MCF 10A (cell line): ENCODE measurements at regions not wholly inside any gene's neighbourhood (a gene's known extent, or its start where the extent isn't known, plus 50 kb on each side); places are given as distances from the start of the nearest gene placed in this dataset.

Experiments used
- BruUV-seq: library from RNA; stranded (reverse); fragments of 400-500 nt; replicated peaks from 2 replicates; lab custom pipeline; 2021; lab: Mats Ljungman, UMichigan
- CTCF ChIA-PET: fragments of 300-600 bp; sonication (Branson Sonifier 250); formaldehyde crosslinking; extraction: SDS; loops from one replicate; lab custom pipeline; 2021; ENCODE audit warnings: antibody characterized with exemption, inconsistent platforms; lab: Yijun Ruan, JAX
- POLR2A ChIA-PET: fragments of 300-600, 350-650 bp; sonication (Branson Sonifier 250); formaldehyde crosslinking; extraction: SDS; loops from one replicate; lab custom pipeline; 2020; ENCODE audit warnings: antibody characterized with exemption, inconsistent platforms; lab: Yijun Ruan, JAX
- DNase-seq: peaks from one replicate; pipeline ENCODE4 v3.0.0-alpha.2; 2018; ENCODE audit not compliant: unreplicated experiment
- H3K27ac Mint-ChIP-seq: one replicate; pipeline ENCODE4 v1.8.0; 2022; ENCODE audit warnings: mild to moderate bottlenecking, low read depth, mixed read lengths; ENCODE audit not compliant: unreplicated experiment
- H3K27me3 Mint-ChIP-seq: one replicate; pipeline ENCODE4 v1.8.0; 2022; ENCODE audit warnings: mixed read lengths; ENCODE audit not compliant: insufficient read depth, unreplicated experiment
- H3K36me3 Mint-ChIP-seq: one replicate; pipeline ENCODE4 v1.8.0; 2022; ENCODE audit warnings: mild to moderate bottlenecking, moderate library complexity, mixed read lengths; ENCODE audit not compliant: insufficient read depth, unreplicated experiment
- H3K4me1 Mint-ChIP-seq: one replicate; pipeline ENCODE4 v1.8.0; 2022; ENCODE audit warnings: mixed read lengths; ENCODE audit not compliant: insufficient read depth, unreplicated experiment
- H3K4me3 Mint-ChIP-seq: one replicate; pipeline ENCODE4 v1.8.0; 2022; ENCODE audit warnings: mild to moderate bottlenecking, moderate library complexity, mixed read lengths; ENCODE audit not compliant: unreplicated experiment
- H3K9me3 Mint-ChIP-seq: one replicate; pipeline ENCODE4 v1.8.0; 2022; ENCODE audit warnings: mixed read lengths; ENCODE audit not compliant: unreplicated experiment
- intact Hi-C: fragments of 100-400 bp; cut with micrococcal nuclease; formaldehyde crosslinking; loops from 2 replicates; pipeline ENCODE4 v1.14.1; 2022
- TF ChIP-seq, protein P1 (sequence below): fragments of 200-600 bp; IDR thresholded peaks from one replicate; pipeline ENCODE4 v1.8.0; 2022; ENCODE audit warnings: antibody characterized with exemption, mild to moderate bottlenecking; ENCODE audit not compliant: unreplicated experiment

GRCh38 chr20:50372770-50373088 is 137.5 kb upstream of the PTPN1 start:
- BruUV-seq: no TSS peak
- peak; percentile 68 for DNase-seq
- intact Hi-C loops: no loop called here
- TF ChIP-seq, protein P1, sequence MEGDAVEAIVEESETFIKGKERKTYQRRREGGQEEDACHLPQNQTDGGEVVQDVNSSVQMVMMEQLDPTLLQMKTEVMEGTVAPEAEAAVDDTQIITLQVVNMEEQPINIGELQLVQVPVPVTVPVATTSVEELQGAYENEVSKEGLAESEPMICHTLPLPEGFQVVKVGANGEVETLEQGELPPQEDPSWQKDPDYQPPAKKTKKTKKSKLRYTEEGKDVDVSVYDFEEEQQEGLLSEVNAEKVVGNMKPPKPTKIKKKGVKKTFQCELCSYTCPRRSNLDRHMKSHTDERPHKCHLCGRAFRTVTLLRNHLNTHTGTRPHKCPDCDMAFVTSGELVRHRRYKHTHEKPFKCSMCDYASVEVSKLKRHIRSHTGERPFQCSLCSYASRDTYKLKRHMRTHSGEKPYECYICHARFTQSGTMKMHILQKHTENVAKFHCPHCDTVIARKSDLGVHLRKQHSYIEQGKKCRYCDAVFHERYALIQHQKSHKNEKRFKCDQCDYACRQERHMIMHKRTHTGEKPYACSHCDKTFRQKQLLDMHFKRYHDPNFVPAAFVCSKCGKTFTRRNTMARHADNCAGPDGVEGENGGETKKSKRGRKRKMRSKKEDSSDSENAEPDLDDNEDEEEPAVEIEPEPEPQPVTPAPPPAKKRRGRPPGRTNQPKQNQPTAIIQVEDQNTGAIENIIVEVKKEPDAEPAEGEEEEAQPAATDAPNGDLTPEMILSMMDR: no peak
- Mint-ChIP-seq H3K4me1 (peaks cover 70% of the 10 kb centered on the region), H3K9me3 (no peaks in the 10 kb centered on the region), H3K27me3 (no peaks in the 10 kb centered on the region), H3K27ac (peak overlapping the region; percentile 90), H3K36me3 (no peaks in the 10 kb centered on the region), H3K4me3 (peak overlapping the region; percentile 40)
- CTCF ChIA-PET: interaction anchor here (0.7 to 0.8 kb wide), 2 partner anchors 40 to 165 kb away, joined by 3 to 4 read pairs; no protein-coding TSS in a partner anchor
- POLR2A ChIA-PET: interaction anchor here (0.6 to 5.1 kb wide), 9 partner anchors 18 to 361 kb away, joined by 3 to 32 read pairs (median 5); no protein-coding TSS in a partner anchor

DNA sequence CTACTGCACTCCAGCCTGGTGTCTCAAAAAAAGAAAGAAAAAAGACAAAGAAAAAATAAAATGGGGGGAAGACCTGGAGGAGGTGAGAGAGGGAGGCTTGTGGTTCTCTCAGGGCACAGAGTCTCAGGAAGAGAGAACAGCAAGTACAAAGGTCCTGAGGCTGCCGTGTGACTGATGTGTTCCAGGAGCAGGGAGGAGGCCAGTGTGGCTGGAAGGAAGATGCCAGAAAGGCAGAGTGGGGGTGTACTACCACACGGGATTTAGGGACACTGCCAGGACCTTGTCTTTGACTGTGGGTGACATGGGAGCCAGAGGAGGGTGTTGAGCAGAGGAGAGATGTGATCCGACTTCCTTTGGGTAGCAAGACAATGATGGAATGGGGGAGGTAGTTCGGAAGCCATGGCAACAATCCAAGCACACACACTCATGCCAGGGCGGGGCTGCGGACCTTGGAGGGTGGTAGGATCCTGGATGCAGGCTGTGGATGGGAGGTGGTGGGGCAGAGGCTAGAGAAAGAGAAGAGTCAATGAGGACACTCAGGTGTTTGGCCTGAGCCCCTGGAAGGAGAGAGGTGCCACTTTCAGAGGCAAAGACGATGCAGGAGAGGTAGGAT is 136.4 kb upstream of the PTPN1 start:
- Mint-ChIP-seq H3K9me3 (no peaks in the 10 kb centered on the region), H3K4me3 (no peak overlapping the region), H3K27ac (peak overlapping the region; percentile 90), H3K4me1 (peaks cover 60% of the 10 kb centered on the region), H3K27me3 (no peaks in the 10 kb centered on the region), H3K36me3 (no peaks in the 10 kb centered on the region)
- ChIA-PET CTCF (interaction anchor here (0.6 to 1.4 kb wide), 5 partner anchors 39 to 195 kb away, joined by 3 to 6 read pairs (median 3); no protein-coding TSS in a partner anchor), POLR2A (interaction anchor here (0.6 to 5.1 kb wide), 8 partner anchors 16 to 185 kb away, joined by 3 to 32 read pairs (median 4); no protein-coding TSS in a partner anchor)
- DNase-seq: peak; percentile 72
- no TSS peak for BruUV-seq
- TF ChIP-seq, protein P1: no peak
- intact Hi-C loops: no loop called here

- Mint-ChIP-seq H3K27me3 (no peaks in the 10 kb centered on the region), H3K4me3 (no peak overlapping the region), H3K9me3 (no peaks in the 10 kb centered on the region), H3K27ac (no peak overlapping the region), H3K36me3 (no peaks in the 10 kb centered on the region), H3K4me1 (peaks cover 58% of the 10 kb centered on the region)
- BruUV-seq: no TSS peak
- intact Hi-C loops: loop anchor here (5.0 kb wide), 2 partner anchors 42 to 107 kb away; no protein-coding TSS in a partner anchor
- TF ChIP-seq, protein P1: no peak
- ChIA-PET CTCF (interaction anchor here (0.6 to 1.4 kb wide), 4 partner anchors 39 to 196 kb away, joined by 3 to 6 read pairs (median 3); no protein-coding TSS in a partner anchor), POLR2A (interaction anchor here (0.6 to 5.1 kb wide), 7 partner anchors 16 to 186 kb away, joined by 3 to 25 read pairs (median 3); no protein-coding TSS in a partner anchor)
- no peak for DNase-seq
Measured at GRCh38 chr20:50374541-50375078, 135.6 kb upstream of the PTPN1 start.

DNA sequence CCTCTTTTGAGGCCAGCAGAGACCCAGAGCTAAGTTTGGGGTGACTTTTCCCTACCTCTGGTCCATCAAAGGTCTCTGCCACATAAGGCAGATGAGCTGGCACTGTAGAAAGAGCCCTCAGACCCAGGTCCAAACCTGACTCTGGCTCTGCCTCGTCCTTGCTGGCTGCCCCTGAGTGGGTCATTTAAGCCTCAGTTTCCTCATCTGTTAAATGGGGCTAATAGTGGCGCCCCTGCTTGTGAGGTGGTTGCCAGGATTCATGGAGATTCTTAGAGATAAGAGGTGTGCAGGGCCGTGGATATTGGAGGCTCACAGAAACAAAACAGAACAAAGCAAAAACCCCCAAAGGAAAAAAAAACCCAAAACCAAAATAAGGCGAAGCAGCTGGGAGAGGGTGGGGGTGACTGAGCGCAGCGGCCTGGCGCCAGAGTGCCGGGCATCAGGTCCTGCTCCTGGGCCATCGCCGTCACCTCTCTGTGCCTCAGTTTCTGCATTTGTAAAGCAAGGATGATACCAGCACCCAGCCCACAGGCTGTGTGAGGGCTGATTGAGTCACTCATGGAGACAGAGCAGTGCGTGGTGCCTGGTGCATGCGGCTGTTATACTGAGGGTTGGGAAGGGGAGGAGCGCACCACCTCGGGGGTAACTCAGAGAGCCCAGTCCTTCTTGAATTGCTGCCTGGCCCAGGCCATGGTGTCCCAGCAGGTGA is 133.8 kb upstream of the PTPN1 start:
- intact Hi-C loops: loop anchor here (5.0 kb wide), 2 partner anchors 44 to 109 kb away; no protein-coding TSS in a partner anchor
- no peak for DNase-seq
- H3K4me3 Mint-ChIP-seq: no peak overlapping the region
- no peaks in the 10 kb centered on the region for H3K36me3 Mint-ChIP-seq
- H3K27me3 Mint-ChIP-seq: no peaks in the 10 kb centered on the region
- ChIA-PET CTCF (interaction anchor here (0.6 to 1.2 kb wide), 4 partner anchors 154 to 398 kb away, joined by 3 to 4 read pairs (median 3); no protein-coding TSS in a partner anchor), POLR2A (interaction anchor here (1.0 to 2.2 kb wide), 4 partner anchors 11 to 46 kb away, joined by 3 to 7 read pairs (median 4); no protein-coding TSS in a partner anchor)
- H3K4me1 Mint-ChIP-seq: peaks cover 67% of the 10 kb centered on the region
- no peaks in the 10 kb centered on the region for H3K9me3 Mint-ChIP-seq
- no TSS peak for BruUV-seq
- TF ChIP-seq, protein P1: no peak
- H3K27ac Mint-ChIP-seq: peak overlapping the region; percentile 63
